Testis (tissue), 2 donors: ENCODE measurements at regions not wholly inside any gene's neighbourhood (a gene's known extent, or its start where the extent isn't known, plus 50 kb on each side); places are given as distances from the start of the nearest gene placed in this dataset.

ENCODE experiments used
- CTCF ChIP-seq, 3 experiments: fragments of 450-650 bp in 2 of 3; fragments of 200-600 bp in 1 of 3; sonication (generic) in 1 of 3; IDR thresholded peaks; one replicate each; pipeline ENCODE4 v1.5.1; 2016 to 2019; ENCODE audit warnings: antibody characterized with exemption in 3 of 3, mild to moderate bottlenecking in 2 of 3, moderate library complexity in 1 of 3
- POLR2A ChIP-seq: fragments of 450-650 bp; IDR thresholded peaks from one replicate; pipeline ENCODE4 v1.6.1; 2017; ENCODE audit warnings: antibody characterized with exemption, mild to moderate bottlenecking, moderate library complexity

GRCh38 chr2:181376442-181376841 is 80.7 kb upstream of the ITGA4 start:
- TF ChIP-seq CTCF (IDR thresholded peaks at IDR 0.05) (no peak), POLR2A (no peak)
